IPS DF 4.7 (cell line): ENCODE measurements at regions not wholly inside any gene's neighbourhood (a gene's known extent, or its start where the extent isn't known, plus 50 kb on each side); places are given as distances from the start of the nearest gene placed in this dataset.
A peak's percentile ranks its signal among the peaks of the same experiment; 100 is the strongest.
"Not testable (repeated sequence)": the region's sequence is repeated elsewhere in the genome, so short reads cannot be mapped to it uniquely, and the experiment has no call there.

Experiments used
- DNase-seq: peaks from one replicate; pipeline ENCODE4 v3.0.0-alpha.2; 2013; ENCODE audit warnings: low spot score; ENCODE audit errors: extremely low read depth

DNA sequence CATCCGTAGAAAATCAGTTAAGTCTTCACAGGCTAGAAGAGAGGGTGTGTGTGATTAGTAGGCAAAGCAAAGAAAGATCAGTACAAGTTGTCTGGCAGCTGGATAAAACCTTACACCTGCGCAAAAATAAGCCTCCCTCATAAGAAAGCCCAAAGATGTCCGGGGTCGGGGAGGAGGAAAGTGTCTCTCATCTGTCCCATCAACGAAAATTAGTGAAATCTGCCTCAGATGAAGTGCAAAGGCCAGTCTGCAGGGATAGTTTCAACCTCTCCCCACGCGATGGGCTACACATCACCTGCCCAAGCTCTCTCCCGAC lies 333.9 kb downstream of the SRGAP2C start:
- no peak for DNase-seq

DNA sequence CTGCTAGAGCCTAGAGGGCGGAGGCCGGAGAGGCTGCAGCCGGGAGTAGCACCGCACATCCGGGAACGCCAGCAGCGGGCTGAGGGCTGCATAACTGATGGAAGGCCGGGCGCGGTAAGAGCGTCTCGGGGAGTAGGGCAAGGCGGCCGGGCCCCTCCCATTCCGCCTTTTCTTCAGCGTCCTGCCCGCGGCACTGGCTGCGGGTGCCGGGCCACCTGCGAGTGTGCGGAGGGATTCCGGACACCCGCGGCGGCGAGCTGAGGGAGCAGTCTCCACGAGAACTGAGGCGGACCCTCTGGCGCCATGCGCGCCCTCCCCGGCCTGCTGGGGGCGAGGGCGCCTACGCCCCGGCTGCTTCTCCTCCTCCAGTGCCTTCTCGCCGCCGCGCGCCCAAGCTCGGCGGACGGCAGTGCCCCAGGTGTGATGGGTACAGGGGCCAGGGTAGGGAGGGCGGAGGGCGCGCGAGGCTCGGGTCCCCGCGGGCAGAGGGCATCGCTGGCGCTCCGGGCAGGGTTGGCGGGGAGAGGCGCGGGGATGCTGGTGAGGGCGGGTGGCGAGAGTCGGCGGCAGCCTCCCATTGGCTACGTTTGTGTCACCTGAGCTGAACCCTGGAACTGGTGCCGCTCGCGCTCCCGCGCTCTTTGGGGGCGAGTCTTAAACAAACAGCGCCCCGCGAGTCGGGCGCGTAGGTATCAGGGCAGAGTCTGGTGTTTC lies 334.4 kb downstream of the SRGAP2C start:
- DNase-seq: peak; percentile 41

- not testable (repeated sequence) for DNase-seq
These were observed 335.0 kb downstream of the SRGAP2C start for GRCh38 chr1:121519756-121520286.

- DNase-seq: no peak
These were observed 337.4 kb downstream of the SRGAP2C start for GRCh38 chr1:121522061-121522759.

DNA sequence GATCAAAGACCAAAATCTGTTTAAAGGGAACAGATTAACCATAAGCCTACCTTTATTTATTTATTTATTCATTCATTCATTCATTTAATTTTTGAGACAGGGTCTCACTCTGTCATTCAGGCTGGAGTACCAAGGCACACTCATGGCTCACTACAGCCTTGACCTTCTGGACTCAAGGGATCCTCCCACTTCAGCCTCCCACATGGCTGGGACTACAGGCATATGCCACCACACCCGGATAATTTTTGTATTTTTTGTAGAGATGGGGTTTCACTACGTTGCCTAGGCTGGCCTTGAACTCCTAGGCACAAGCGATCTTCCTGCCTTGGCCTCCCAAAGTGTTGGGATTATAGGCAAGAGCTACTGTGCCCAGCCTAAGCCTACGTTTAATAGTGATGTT lies 338.3 kb downstream of the SRGAP2C start:
- DNase-seq: not testable (repeated sequence)

DNA sequence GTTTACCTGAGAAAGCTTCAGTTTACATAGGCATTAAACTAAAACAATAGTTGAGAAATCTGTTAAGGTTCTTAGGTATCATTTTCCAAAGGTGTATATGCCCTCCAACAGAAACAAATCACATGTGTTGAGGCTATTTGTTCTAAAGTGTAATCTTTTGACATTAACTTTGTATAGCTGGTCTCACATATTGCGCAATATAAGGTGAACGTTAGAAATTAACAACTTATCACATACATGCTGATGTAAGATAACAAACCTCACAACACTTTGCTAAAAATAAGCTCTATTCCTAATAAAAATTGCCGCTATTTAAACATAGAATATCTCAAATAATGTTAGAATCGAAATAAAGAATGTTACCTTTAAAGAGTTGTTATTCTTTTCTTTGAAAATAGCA lies 340.6 kb downstream of the SRGAP2C start:
- DNase-seq: no peak

DNA sequence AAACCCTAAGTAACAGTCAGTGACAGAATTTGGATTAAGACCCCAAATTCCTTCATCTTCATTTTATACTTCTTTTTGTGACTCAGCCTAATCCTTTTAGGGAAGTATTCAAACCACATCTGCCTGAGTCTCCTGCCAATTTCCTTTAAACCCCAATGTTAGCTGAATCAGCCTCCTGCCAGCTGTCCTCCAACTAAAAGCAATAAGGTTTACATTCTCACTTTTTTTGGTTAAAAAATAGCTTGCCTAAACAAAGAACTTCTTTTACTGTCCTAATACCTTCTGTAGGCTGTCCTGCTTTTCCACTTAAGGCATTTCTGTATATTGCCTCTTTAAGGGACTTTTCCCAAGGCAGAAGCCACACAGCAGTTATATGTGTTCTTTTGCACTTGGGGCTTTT lies 344.2 kb downstream of the SRGAP2C start:
- not testable (repeated sequence) for DNase-seq

DNA sequence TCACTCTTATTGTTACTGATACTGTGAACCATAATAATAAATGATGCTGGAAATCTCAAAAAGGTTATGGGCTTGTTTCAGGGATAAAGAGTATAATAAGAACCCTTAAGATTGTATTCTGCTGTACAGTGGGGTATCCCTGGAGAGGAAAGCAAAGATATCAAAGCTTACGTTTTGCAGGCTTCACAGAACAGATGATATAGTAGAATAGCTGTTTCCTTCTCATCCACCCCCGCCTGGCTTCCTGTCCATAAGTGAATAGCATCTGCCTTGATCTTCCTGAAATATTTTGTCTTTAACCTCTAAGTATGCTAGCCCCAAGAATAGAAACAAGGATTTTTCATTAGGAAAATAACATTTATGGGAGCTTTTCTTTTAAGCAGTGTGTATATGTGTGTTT lies 345.3 kb downstream of the SRGAP2C start:
- not testable (repeated sequence) for DNase-seq

DNA sequence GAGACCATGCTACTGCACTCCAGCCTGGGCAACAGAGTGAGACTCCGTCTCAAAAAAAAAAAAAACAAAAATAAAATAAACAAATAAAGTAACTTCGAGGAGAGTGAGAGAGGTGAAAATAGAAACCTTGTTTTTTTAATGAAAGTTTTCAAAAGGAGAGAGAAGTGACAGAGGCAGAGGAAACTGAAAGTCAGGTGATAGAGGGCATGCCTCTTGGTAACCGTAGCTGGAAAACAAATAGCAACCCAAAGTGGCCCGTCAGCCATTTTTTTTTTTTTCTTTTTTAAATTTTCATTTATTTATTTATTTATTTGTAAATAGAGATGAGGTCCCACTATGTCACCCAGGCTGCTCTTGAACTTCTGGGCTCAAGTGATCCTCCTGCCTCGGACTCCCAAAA lies 347.0 kb downstream of the SRGAP2C start:
- DNase-seq: not testable (repeated sequence)

- DNase-seq: not testable (repeated sequence)
These were observed 353.4 kb downstream of the SRGAP2C start for GRCh38 chr1:121538148-121538547.

DNA sequence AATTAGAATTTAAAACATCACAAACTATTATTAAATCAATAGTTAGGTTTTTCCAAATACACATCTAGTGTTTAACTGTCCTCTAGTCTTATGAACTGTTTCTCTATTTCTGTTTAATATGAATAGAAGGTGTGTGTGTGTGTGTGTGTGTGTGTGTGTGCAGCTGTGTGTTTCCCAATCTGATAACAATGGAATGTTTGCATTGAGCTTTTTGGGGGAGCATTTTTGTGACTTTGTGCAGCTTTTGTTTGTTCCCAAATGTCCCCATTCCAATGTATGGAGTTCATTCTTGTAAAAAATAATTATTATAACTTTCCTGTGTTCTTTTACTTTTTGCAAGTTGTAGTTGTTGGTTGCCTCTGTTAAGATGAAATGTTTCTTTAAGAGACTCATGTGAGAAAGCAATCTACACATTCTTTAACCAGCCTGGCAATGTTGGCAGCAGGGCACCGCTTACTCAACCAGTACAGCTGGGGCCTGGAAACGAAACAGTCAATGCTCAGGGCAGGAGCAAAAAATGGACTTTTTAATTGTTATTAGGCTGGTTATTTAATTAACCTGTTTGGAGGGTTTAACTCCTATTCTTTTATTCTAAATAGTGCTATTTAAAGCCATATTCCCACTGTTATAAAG lies 354.3 kb downstream of the SRGAP2C start:
- no peak for DNase-seq

DNA sequence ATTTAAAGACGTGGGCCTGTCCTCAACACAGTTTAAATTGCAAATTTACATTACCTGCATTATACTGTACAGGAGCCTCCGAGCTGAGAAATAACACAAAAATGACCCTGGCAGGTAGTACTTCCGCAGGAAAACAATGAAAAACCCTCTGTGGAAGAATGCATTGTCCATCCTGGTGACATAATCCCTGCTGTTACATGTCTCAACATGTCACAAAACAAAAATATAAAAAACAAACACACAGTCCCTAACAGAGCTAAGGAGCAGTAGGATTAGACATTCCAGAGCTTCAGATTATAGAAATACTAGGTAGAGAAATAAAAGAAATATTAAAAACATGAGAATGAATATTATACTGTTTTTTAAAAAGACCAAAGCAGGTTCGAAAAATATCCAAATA lies 359.2 kb downstream of the SRGAP2C start:
- DNase-seq: not testable (repeated sequence)

DNA sequence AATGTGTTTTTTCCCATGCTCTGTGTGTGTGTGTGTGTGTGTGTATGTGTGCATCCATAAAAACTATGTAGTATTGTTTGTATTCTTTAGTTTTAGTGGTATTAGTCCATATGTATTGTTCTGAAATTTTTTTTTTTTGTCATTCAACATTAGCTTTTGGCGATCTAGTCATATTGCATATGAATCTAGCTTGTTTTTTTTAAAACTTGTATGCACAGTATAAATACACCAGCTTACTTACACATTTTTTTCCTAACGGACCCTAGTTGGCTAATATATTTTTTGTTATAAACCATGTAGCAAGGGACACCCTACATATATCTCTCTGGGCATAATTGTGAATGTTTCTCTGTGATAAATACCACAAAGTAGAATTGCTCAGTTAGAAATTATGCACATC lies 359.7 kb downstream of the SRGAP2C start:
- DNase-seq: no peak

GRCh38 chr1:121545899-121546298 lies 361.1 kb downstream of the SRGAP2C start:
- DNase-seq: not testable (repeated sequence)

- DNase-seq: no peak
These were observed 362.2 kb downstream of the SRGAP2C start for GRCh38 chr1:121546830-121547591.

DNA sequence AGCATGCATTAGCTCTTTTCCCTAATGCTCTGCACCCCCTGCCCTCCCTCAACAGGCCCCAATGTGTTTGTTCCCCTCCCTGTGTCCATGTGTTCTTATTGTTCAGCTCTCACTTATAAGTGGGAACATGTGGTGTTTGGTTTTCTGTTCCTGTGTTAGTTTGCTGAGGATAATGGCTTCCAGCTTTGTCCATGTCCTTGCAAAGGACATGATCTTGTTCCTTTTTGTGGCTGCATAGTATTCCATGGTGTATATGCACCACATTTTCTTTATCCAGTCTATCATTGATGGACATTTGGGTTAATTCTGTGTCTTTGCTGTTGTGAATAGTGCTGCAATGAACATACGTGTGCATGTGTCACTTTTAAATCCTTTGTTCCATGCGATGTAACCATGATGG lies 363.0 kb downstream of the SRGAP2C start:
- not testable (repeated sequence) for DNase-seq

GRCh38 chr1:121550817-121551216 lies 366.0 kb downstream of the SRGAP2C start:
- DNase-seq: not testable (repeated sequence)

DNA sequence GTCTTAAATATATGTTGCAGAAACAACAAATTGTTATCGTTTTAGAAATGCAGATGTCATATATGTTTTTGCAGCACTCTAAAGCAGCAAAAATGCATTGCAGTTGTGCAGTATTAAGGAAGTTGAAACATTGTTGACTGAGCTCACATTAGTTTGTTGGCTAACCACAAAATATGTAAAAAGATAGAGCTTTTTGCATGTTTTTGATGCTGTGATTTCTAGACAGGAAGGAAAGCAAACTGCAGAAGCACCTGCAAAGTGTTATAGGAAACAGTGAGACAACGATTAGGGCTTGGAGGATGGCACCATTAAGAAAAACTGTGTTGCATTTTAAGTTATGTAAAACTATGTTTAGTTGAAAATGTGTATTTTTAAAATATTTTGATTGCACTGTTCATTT lies 366.7 kb downstream of the SRGAP2C start:
- not testable (repeated sequence) for DNase-seq

- not testable (repeated sequence) for DNase-seq
These were observed 371.8 kb downstream of the SRGAP2C start for GRCh38 chr1:121556560-121556959.

DNA sequence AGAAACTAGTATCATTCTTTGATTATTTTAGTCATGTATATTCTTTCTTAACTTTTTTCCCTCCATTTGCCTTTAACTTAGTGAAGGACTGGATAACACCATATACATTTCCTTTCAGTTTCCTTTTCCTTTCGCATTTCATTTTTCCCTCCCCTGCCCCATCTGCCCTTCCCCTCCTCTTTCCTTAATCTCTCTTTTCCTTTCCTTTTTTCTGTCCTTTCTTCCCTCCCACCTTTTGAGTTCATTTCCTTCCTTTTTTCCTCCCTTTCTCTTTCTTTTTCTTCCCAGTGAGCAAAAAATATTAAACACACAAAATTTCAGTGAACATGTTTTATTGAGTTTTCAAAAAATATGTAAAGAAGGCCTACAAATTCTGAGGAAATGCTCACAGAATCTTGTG lies 373.3 kb downstream of the SRGAP2C start:
- not testable (repeated sequence) for DNase-seq

DNA sequence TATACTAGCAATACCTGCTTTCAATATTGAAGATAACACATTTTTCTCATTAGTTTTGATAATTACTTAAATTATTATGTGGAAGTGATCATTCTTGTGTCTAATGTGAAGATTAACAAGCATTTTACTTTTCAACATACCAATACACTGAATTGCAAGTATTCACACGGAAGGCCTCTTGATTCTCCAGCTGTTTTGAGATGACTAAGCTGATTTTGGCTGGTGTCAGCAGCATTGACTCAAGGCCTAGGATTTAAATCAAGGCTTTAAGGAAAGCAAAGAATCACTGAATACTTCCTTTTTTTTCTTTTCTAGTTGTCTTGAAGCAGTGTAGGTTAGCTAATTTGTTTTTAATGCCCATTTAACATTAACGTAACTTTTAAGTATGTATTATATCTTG lies 373.7 kb downstream of the SRGAP2C start:
- no peak for DNase-seq

DNA sequence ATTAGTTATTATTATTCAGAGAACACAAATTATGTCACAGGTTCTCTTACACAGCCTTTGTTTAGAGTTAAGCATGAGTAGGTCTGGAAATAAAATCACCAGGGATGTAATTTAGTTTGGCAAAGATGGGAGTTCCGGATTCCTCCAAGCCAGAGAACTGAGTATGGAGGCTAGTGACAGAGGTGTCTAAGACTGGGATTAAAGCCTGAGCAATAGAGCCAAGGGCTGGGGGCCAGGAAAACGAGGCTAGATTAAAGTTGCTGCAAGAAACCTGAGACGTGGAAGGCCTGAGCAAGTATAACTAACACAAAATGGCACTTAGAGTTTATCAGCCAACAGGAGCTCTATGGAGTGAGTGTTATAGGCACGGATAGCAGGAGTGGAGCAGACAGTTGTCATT lies 381.6 kb downstream of the SRGAP2C start:
- DNase-seq: no peak
